K562 (cell line): ENCODE measurements at regions not wholly inside any gene's neighbourhood (a gene's known extent, or its start where the extent isn't known, plus 50 kb on each side); places are given as distances from the start of the nearest gene placed in this dataset.

ENCODE experiments used
- ATAC-seq: fragments of 200-7000 bp; cut with Tn5 transposase; 3 replicates; pipeline ENCODE4 v1.9.1; 2020; ENCODE audit warnings: moderate library complexity
- BruUV-seq: library from RNA; stranded (reverse); fragments of 400-500 nt; replicated peaks from 2 replicates; lab custom pipeline; 2021; lab: Mats Ljungman, UMichigan
- CTCF ChIA-PET: fragments of 300-600 bp; formaldehyde crosslinking; extraction: SDS; loops from one replicate; lab custom pipeline; 2021; ENCODE audit warnings: low intra/inter-chr PET ratio; lab: Yijun Ruan, JAX
- POLR2A ChIA-PET: fragments of 300-600, 350-650 bp; sonication (Branson Sonifier 250); formaldehyde crosslinking; extraction: SDS; loops from one replicate; lab custom pipeline; 2021; ENCODE audit warnings: antibody characterized with exemption, inconsistent platforms; lab: Yijun Ruan, JAX
- DNase-seq, 4 experiments: peaks; one replicate each; pipeline versions ENCODE4 v3.0.0 to v3.0.0-alpha.2; 2011 to 2018; ENCODE audit warnings: low spot score in 3 of 4, mixed read lengths in 3 of 4; ENCODE audit errors: extremely low read depth in 1 of 4
- FAIRE-seq: peaks from 2 replicates; lab custom pipeline; 2011; peaks lifted over from hg19 to GRCh38; lab: Jason Lieb, UNC
- H2AFZ ChIP-seq: 2 replicates; pipeline ENCODE4 v1.6.0; 2011; ENCODE audit warnings: low read depth, low read length, control low read depth, inconsistent platforms
- H3K27ac ChIP-seq: fragments of 200-600 bp; 3 replicates; pipeline ENCODE4 v1.8.0; 2011; ENCODE audit warnings: low read depth, mild to moderate bottlenecking, control low read depth, inconsistent platforms, low read length, moderate library complexity, mixed read lengths; ENCODE audit errors: extremely low read depth
- H3K27me3 ChIP-seq, 2 experiments: fragments of 300-600 bp in 1 of 2; 2 replicates in 1 of 2; 3 replicates in 1 of 2; pipeline versions ENCODE4 v1.6.0 to v1.8.0; 2011; ENCODE audit warnings: inconsistent platforms in 2 of 2, low read length in 2 of 2, mild to moderate bottlenecking in 1 of 2, mixed read lengths in 1 of 2, moderate library complexity in 1 of 2; ENCODE audit not compliant: control insufficient read depth in 2 of 2, insufficient read depth in 2 of 2
- H3K36me3 ChIP-seq: fragments of 300-600 bp; 3 replicates; pipeline ENCODE4 v1.8.0; 2011; ENCODE audit warnings: mild to moderate bottlenecking, low read length, inconsistent platforms; ENCODE audit not compliant: control insufficient read depth, insufficient read depth
- H3K4me1 ChIP-seq, 2 experiments: fragments of 200-600 bp in 1 of 2; replicated peaks in 1 of 2; 2 replicates in 1 of 2; 3 replicates in 1 of 2; pipeline versions ENCODE4 v1.5.1 to v1.8.0; 2011; ENCODE audit warnings: inconsistent platforms in 2 of 2, low read length in 2 of 2, mild to moderate bottlenecking in 1 of 2, mixed read lengths in 1 of 2, moderate library complexity in 1 of 2; ENCODE audit not compliant: control insufficient read depth in 2 of 2, insufficient read depth in 2 of 2
- H3K4me2 ChIP-seq: 2 replicates; pipeline ENCODE4 v1.6.1; 2011; ENCODE audit warnings: low read length, control low read depth, inconsistent platforms, mixed read lengths; ENCODE audit not compliant: insufficient read depth
- H3K4me3 ChIP-seq: fragments of 200-600 bp; sonication (generic), shearing (Covaris generic); 2 replicates; pipeline ENCODE4 v1.5.1; 2016; ENCODE audit warnings: control low read depth, inconsistent platforms
- H3K79me2 ChIP-seq: fragments of 200-600 bp; 3 replicates; pipeline ENCODE4 v1.8.0; 2011; ENCODE audit warnings: low read length, inconsistent platforms; ENCODE audit not compliant: control insufficient read depth, insufficient read depth
- H3K9ac ChIP-seq, 2 experiments: 2 replicates each; pipeline versions ENCODE4 v1.6.0 to v1.6.1; 2011; ENCODE audit warnings: low read depth in 2 of 2, low read length in 2 of 2, control low read depth in 1 of 2, inconsistent platforms in 1 of 2, mild to moderate bottlenecking in 1 of 2, mixed read lengths in 1 of 2; ENCODE audit not compliant: insufficient read depth in 1 of 2
- H3K9me1 ChIP-seq: one replicate; pipeline ENCODE4 v1.6.0; 2011; ENCODE audit warnings: inconsistent platforms, mild to moderate bottlenecking, low read length, moderate library complexity; ENCODE audit not compliant: control insufficient read depth, insufficient read depth
- H3K9me3 ChIP-seq: replicated peaks from 2 replicates; pipeline ENCODE4 v1.5.1; 2011; ENCODE audit warnings: low read depth, low read length, inconsistent platforms; ENCODE audit not compliant: control insufficient read depth, insufficient read depth
- H4K20me1 ChIP-seq: replicated peaks from 2 replicates; pipeline ENCODE4 v1.6.1; 2011; ENCODE audit warnings: low read length, inconsistent platforms, mixed read lengths; ENCODE audit not compliant: control insufficient read depth, insufficient read depth
- BCOR ChIP-seq: fragments of 450-650 bp; IDR thresholded peaks from 2 replicates; pipeline ENCODE4 v1.6.1; 2016
- BDP1 ChIP-seq: IDR thresholded peaks from 3 replicates; pipeline ENCODE4 v1.6.1; 2011; ENCODE audit not compliant: insufficient read length, insufficient read depth
- CBX3 ChIP-seq, 2 experiments: IDR thresholded peaks; 1 replicate in 1 of 2; 2 replicates in 1 of 2; pipeline ENCODE4 v1.6.1; 2012; ENCODE audit warnings: inconsistent platforms in 2 of 2, low read length in 2 of 2, borderline replicate concordance in 1 of 2, control low read depth in 1 of 2
- CHCHD3 ChIP-seq: fragments of 250-450 bp; sonication (Bioruptor Pico); IDR thresholded peaks from 2 replicates; pipeline ENCODE4 v2.1.2; 2022; ENCODE audit warnings: mild to moderate bottlenecking
- MCM3 ChIP-seq: fragments of 450-650 bp; IDR thresholded peaks from 2 replicates; pipeline ENCODE4 v1.6.1; 2016
- SLC30A9 ChIP-seq: fragments of 250-450 bp; sonication (Bioruptor Pico); IDR thresholded peaks from 2 replicates; pipeline ENCODE4 v1.8.0; 2022; ENCODE audit warnings: mild to moderate bottlenecking, moderate library complexity
- SREBF2 ChIP-seq: sonication (generic); formaldehyde crosslinking; IDR thresholded peaks from 2 replicates; pipeline ENCODE4 v1.4.0; 2020; ENCODE audit warnings: mild to moderate bottlenecking, missing genetic modification reagents
- XRCC3 ChIP-seq: fragments of 450-650 bp; IDR thresholded peaks from 2 replicates; pipeline ENCODE4 v1.6.1; 2017; ENCODE audit warnings: mild to moderate bottlenecking, moderate library complexity
- ZBTB40 ChIP-seq, 2 experiments: fragments of 450-650 bp in 1 of 2; sonication (generic) in 1 of 2; formaldehyde crosslinking in 1 of 2; IDR thresholded peaks; 2 replicates each; pipeline versions ENCODE4 v1.7.1 to v1.9.0; 2016 to 2022; ENCODE audit warnings: inconsistent platforms in 1 of 2, mild to moderate bottlenecking in 1 of 2, missing genetic modification reagents in 1 of 2
- ZBTB9 ChIP-seq: fragments of 450-650 bp; formaldehyde crosslinking; IDR thresholded peaks from 2 replicates; pipeline ENCODE4 v1.4.0; 2020; ENCODE audit warnings: mild to moderate bottlenecking, moderate library complexity
- ZKSCAN8 ChIP-seq: fragments of 200-800 bp; sonication (Bioruptor generic); IDR thresholded peaks from 2 replicates; pipeline ENCODE4 v1.6.1; 2016; ENCODE audit warnings: missing genetic modification characterization, missing compliant biosample characterization
- ZNF445 ChIP-seq: fragments of 250-450 bp; sonication (Bioruptor Pico); IDR thresholded peaks from 2 replicates; pipeline ENCODE4 v1.4.0; 2020; ENCODE audit warnings: low read depth, mild to moderate bottlenecking, moderate library complexity
- ZNF830 ChIP-seq: fragments of 250-450 bp; sonication (Bioruptor Pico); IDR thresholded peaks from 2 replicates; pipeline ENCODE4 v1.5.0; 2021; ENCODE audit warnings: mild to moderate bottlenecking
- whole genome bisulfite sequencing: fragments of 100-300 bp; shearing (Covaris generic); methylation state at CpG from one replicate; pipeline ENCODE4 v1.1.6; 2016; ENCODE audit warnings: low coverage, mixed read lengths; ENCODE audit not compliant: insufficient coverage; ENCODE audit errors: missing lambda C conversion rate; 5-methylcytosine and 5-hydroxymethylcytosine counted together
- in situ Hi-C: fragments of 300-500 bp; cut with MboI; formaldehyde crosslinking; loops from 4 replicates; pipeline ENCODE4 v1.15.0; 2018; ENCODE audit warnings: inconsistent platforms, mixed read lengths
- intact Hi-C: fragments of 100-400 bp; cut with micrococcal nuclease; formaldehyde crosslinking; loops from 2 replicates; pipeline ENCODE4 v1.14.2; 2022

GRCh38 chr1:172789840-172790239 is 130.9 kb downstream of the FASLG start:
- H3K79me2 ChIP-seq: no peaks in the 10 kb centered on the region
- H3K4me1 ChIP-seq: no peaks in the 10 kb centered on the region
- no TSS peak for BruUV-seq
- H3K9me1 ChIP-seq: no peaks in the 10 kb centered on the region
- FAIRE-seq: no peak
- H3K27ac ChIP-seq: no peak overlapping the region
- WGBS: 0% methylated on average over 2 of the region's 2 CpGs
- POLR2A ChIA-PET: no interaction called here
- H3K4me3 ChIP-seq: no peak overlapping the region
- no peak overlapping the region; the same call in 1 of the 2 replicates for H2AFZ ChIP-seq
- no peaks in the 10 kb centered on the region for H3K9me3 ChIP-seq
- intact Hi-C loops: no loop called here
- in situ Hi-C loops: no loop called here
- DNase-seq: no peak
- no peak for ATAC-seq
- H3K4me2 ChIP-seq: no peak overlapping the region
- CTCF ChIA-PET: no interaction called here
- H3K9ac ChIP-seq: no peak overlapping the region
- H3K36me3 ChIP-seq: no peaks in the 10 kb centered on the region
- no peaks in the 10 kb centered on the region for H3K27me3 ChIP-seq
- no peaks in the 10 kb centered on the region for H4K20me1 ChIP-seq
- TF ChIP-seq ZBTB9: no peak
- TF ChIP-seq ZBTB40 (IDR thresholded peaks at IDR 0.05): no peak
- no peak for TF ChIP-seq ZBTB40 (CRISPR knock-in tag; IDR thresholded peaks at IDR 0.05)
- no peak for TF ChIP-seq XRCC3
- TF ChIP-seq CBX3 (IDR thresholded peaks at IDR 0.05; ENCODE audit: borderline replicate concordance in 1 of 2, low read length in 2 of 2): no peak
- TF ChIP-seq BCOR: no peak
- no peak for TF ChIP-seq CHCHD3 (CRISPR knock-in tag)
- TF ChIP-seq SREBF2 (CRISPR knock-in tag): no peak
- no peak for TF ChIP-seq ZNF445
- TF ChIP-seq BDP1: no peak
- no peak for TF ChIP-seq MCM3
- no peak for TF ChIP-seq ZNF830 (CRISPR knock-in tag)
- no peak for TF ChIP-seq SLC30A9
- TF ChIP-seq ZKSCAN8 (CRISPR knock-in tag): no peak
